Breast epithelium (tissue), 4 donors: ENCODE measurements at regions not wholly inside any gene's neighbourhood (a gene's known extent, or its start where the extent isn't known, plus 50 kb on each side); places are given as distances from the start of the nearest gene placed in this dataset.

Experiments used
- DNase-seq, 2 donors: peaks; one replicate each; pipeline ENCODE4 v3.0.0-alpha.2; 2019; ENCODE audit warnings: low spot score in 2 of 2
- H3K27ac ChIP-seq, 2 donors: fragments of 200-600 bp; sonication (generic) in 1 of 2; one replicate each; pipeline ENCODE4 v1.5.1; 2016 to 2019; ENCODE audit warnings: mild to moderate bottlenecking in 1 of 2
- H3K27me3 ChIP-seq, 2 donors: fragments of 200-600 bp; sonication (generic) in 1 of 2; one replicate each; pipeline versions ENCODE4 v1.5.1 to v1.6.0; 2017 to 2019; ENCODE audit warnings: control low read depth in 1 of 2, mild to moderate bottlenecking in 1 of 2
- H3K36me3 ChIP-seq: fragments of 200-600 bp; one replicate; pipeline ENCODE4 v1.5.1; 2019
- H3K4me1 ChIP-seq, 2 donors: fragments of 200-600 bp; sonication (generic); one replicate each; pipeline ENCODE4 v1.5.1; 2016 to 2019; ENCODE audit warnings: control low read depth in 1 of 2
- H3K4me3 ChIP-seq, 3 donors: fragments of 200-600 bp; sonication (generic); 1 replicate in 2 of 3; 2 replicates in 1 of 3; pipeline ENCODE4 v1.5.1; 2016 to 2019; ENCODE audit warnings: mild to moderate bottlenecking in 3 of 3, moderate library complexity in 2 of 3
- H3K9me3 ChIP-seq, 2 donors: fragments of 200-600 bp; sonication (generic) in 1 of 2; one replicate each; pipeline ENCODE4 v1.5.1; 2016 to 2019; ENCODE audit warnings: control low read depth in 1 of 2
- CTCF ChIP-seq, 3 donors: fragments of 450-650 bp; IDR thresholded peaks; one replicate each; pipeline ENCODE4 v1.5.1; 2016 to 2017; ENCODE audit warnings: antibody characterized with exemption in 3 of 3, mild to moderate bottlenecking in 3 of 3, moderate library complexity in 3 of 3
- POLR2A ChIP-seq: fragments of 450-650 bp; IDR thresholded peaks from one replicate; pipeline ENCODE4 v1.6.1; 2016; ENCODE audit warnings: antibody characterized with exemption, mild to moderate bottlenecking, moderate library complexity
- POLR2AphosphoS5 ChIP-seq, 3 donors: sonication (generic); formaldehyde crosslinking; IDR thresholded peaks; one replicate each; pipeline ENCODE4 v1.6.1; 2017; ENCODE audit warnings: antibody characterized with exemption in 3 of 3
- intact Hi-C: fragments of 100-400 bp; cut with DNase I; formaldehyde crosslinking; loops from one replicate; pipeline ENCODE4 v1.15.1; 2023; ENCODE audit warnings: low total_unique reads

- intact Hi-C loops, result no loop called here
- no peaks in the 10 kb centered on the region for H3K4me1 ChIP-seq
These were observed 112.9 kb downstream of the ZBTB18 start for GRCh38 chr1:244163861-244164510.

GRCh38 chr1:244164511-244164890 is 113.4 kb downstream of the ZBTB18 start:
- TF ChIP-seq POLR2AphosphoS5 (IDR thresholded peaks at IDR 0.05) (no peak), CTCF (IDR thresholded peaks at IDR 0.05) (no peak), POLR2A (no peak)
- intact Hi-C loops, result no loop called here
- H3K27me3 ChIP-seq, result no peaks in the 10 kb centered on the region
- no peaks in the 10 kb centered on the region for H3K9me3 ChIP-seq
- no peaks in the 10 kb centered on the region for H3K36me3 ChIP-seq
- DNase-seq, result no peak
- no peaks in the 10 kb centered on the region for H3K4me1 ChIP-seq
- no peak overlapping the region for H3K4me3 ChIP-seq
- peak overlapping the region in 1 of 2 donors; percentile 46 for H3K27ac ChIP-seq

More at GRCh38 chr1:244163861-244164510, 112.9 kb downstream of the ZBTB18 start:
- Histone ChIP-seq H3K9me3 (no peaks in the 10 kb centered on the region), H3K4me3 (no peak overlapping the region), H3K36me3 (no peaks in the 10 kb centered on the region), H3K27ac (peak overlapping the region; percentile 14 to 46), H3K27me3 (no peaks in the 10 kb centered on the region)
- TF ChIP-seq POLR2A (no peak), POLR2AphosphoS5 (IDR thresholded peaks at IDR 0.05) (no peak), CTCF (IDR thresholded peaks at IDR 0.05) (no peak)
- no peak for DNase-seq

- no peak for DNase-seq
- TF ChIP-seq POLR2AphosphoS5 (IDR thresholded peaks at IDR 0.05) (no peak), CTCF (IDR thresholded peaks at IDR 0.05) (no peak), POLR2A (no peak)
- intact Hi-C loops, result no loop called here
- Histone ChIP-seq H3K9me3 (no peaks in the 10 kb centered on the region), H3K27ac (no peak overlapping the region), H3K4me3 (no peak overlapping the region), H3K36me3 (no peaks in the 10 kb centered on the region), H3K27me3 (no peaks in the 10 kb centered on the region), H3K4me1 (no peaks in the 10 kb centered on the region)
These were observed 113.9 kb downstream of the ZBTB18 start for GRCh38 chr1:244165021-244165420.

- no peaks in the 10 kb centered on the region for H3K27me3 ChIP-seq
- no peaks in the 10 kb centered on the region for H3K36me3 ChIP-seq
- H3K27ac ChIP-seq, result no peak overlapping the region
- TF ChIP-seq CTCF (IDR thresholded peaks at IDR 0.05), result no peak
- H3K4me3 ChIP-seq, result no peak overlapping the region
- intact Hi-C loops, result no loop called here
- H3K4me1 ChIP-seq, result no peaks in the 10 kb centered on the region
- DNase-seq, result no peak
- H3K9me3 ChIP-seq, result no peaks in the 10 kb centered on the region
These were observed 114.6 kb downstream of the ZBTB18 start for GRCh38 chr1:244165701-244166100.

GRCh38 chr1:244171241-244171985 is 120.3 kb downstream of the ZBTB18 start:
- Histone ChIP-seq H3K27ac (no peak overlapping the region), H3K4me1 (no peaks in the 10 kb centered on the region), H3K9me3 (no peaks in the 10 kb centered on the region), H3K36me3 (no peaks in the 10 kb centered on the region), H3K27me3 (no peaks in the 10 kb centered on the region), H3K4me3 (no peak overlapping the region)
- intact Hi-C loops, result no loop called here
- no peak for DNase-seq
- TF ChIP-seq CTCF (IDR thresholded peaks at IDR 0.05), result no peak
- no peak for TF ChIP-seq POLR2AphosphoS5 (IDR thresholded peaks at IDR 0.05)
- no peak for TF ChIP-seq POLR2A
